IMR-90 (cell line): ENCODE measurements at regions not wholly inside any gene's neighbourhood (a gene's known extent, or its start where the extent isn't known, plus 50 kb on each side); places are given as distances from the start of the nearest gene placed in this dataset.
A peak's percentile ranks its signal among the peaks of the same experiment; 100 is the strongest.

ENCODE experiments used
- ATAC-seq: fragments of 200-7000 bp; cut with Tn5 transposase; 2 replicates; pipeline ENCODE4 v1.9.1; 2020; ENCODE audit warnings: low read depth, mild to moderate bottlenecking, moderate library complexity
- BruUV-seq: library from RNA; stranded (reverse); fragments of 400-500 nt; replicated peaks from 2 replicates; lab custom pipeline; 2021; lab: Mats Ljungman, UMichigan
- CTCF ChIA-PET: fragments of 300-600 bp; formaldehyde crosslinking; extraction: SDS; loops from one replicate; lab custom pipeline; 2021; ENCODE audit warnings: antibody characterized with exemption; lab: Yijun Ruan, JAX
- POLR2A ChIA-PET: fragments of 300-600 bp; sonication (Branson Sonifier 250); formaldehyde crosslinking; loops from one replicate; lab custom pipeline; 2022; ENCODE audit warnings: antibody characterized with exemption; ENCODE audit not compliant: unreplicated experiment; lab: Charles Lee
- DNase-seq: peaks from one replicate; pipeline ENCODE4 v3.0.0; 2013
- H2AFZ ChIP-seq: replicated peaks from 2 replicates; pipeline ENCODE3; 2013; ENCODE audit warnings: low read length, mild to moderate bottlenecking; ENCODE audit not compliant: poor library complexity
- H2AK5ac ChIP-seq: 2 replicates; pipeline ENCODE4 v1.6.1; 2013; ENCODE audit warnings: low read depth, low read length, inconsistent platforms
- H2AK9ac ChIP-seq: replicated peaks from 2 replicates; pipeline ENCODE3; 2013; ENCODE audit warnings: mild to moderate bottlenecking, low read depth, low read length, moderate library complexity; ENCODE audit not compliant: poor library complexity
- H2BK120ac ChIP-seq: 2 replicates; pipeline ENCODE4 v1.6.1; 2013; ENCODE audit warnings: low read depth, low read length, inconsistent platforms
- H2BK15ac ChIP-seq: 3 replicates; pipeline ENCODE4 v1.6.1; 2013; ENCODE audit warnings: low read depth, low read length, inconsistent platforms
- H2BK20ac ChIP-seq: 2 replicates; pipeline ENCODE4 v1.6.1; 2013; ENCODE audit warnings: low read depth, mild to moderate bottlenecking, inconsistent platforms, low read length, moderate library complexity
- H2BK5ac ChIP-seq: 2 replicates; pipeline ENCODE4 v1.6.1; 2013; ENCODE audit warnings: mild to moderate bottlenecking, low read depth, low read length, inconsistent platforms; ENCODE audit not compliant: poor library complexity, severe bottlenecking
- H3K14ac ChIP-seq: replicated peaks from 2 replicates; pipeline ENCODE4 v1.6.1; 2013; ENCODE audit warnings: low read depth, low read length, inconsistent platforms
- H3K18ac ChIP-seq: 2 replicates; pipeline ENCODE4 v1.6.1; 2013; ENCODE audit warnings: low read depth, low read length, control low read depth
- H3K23ac ChIP-seq: 2 replicates; pipeline ENCODE4 v1.6.1; 2013; ENCODE audit warnings: low read depth, low read length, inconsistent platforms
- H3K27ac ChIP-seq: 2 replicates; pipeline ENCODE4 v1.5.1; 2013; ENCODE audit warnings: mild to moderate bottlenecking, control low read depth, low read length; ENCODE audit not compliant: insufficient read depth
- H3K27me3 ChIP-seq: 2 replicates; pipeline ENCODE4 v1.6.1; 2013; ENCODE audit warnings: low read length; ENCODE audit not compliant: control insufficient read depth, insufficient read depth
- H3K36me3 ChIP-seq: 2 replicates; pipeline ENCODE4 v1.6.1; 2013; ENCODE audit warnings: low read length, mixed read lengths; ENCODE audit not compliant: control insufficient read depth, insufficient read depth
- H3K4ac ChIP-seq: 2 replicates; pipeline ENCODE4 v1.6.1; 2013; ENCODE audit warnings: low read depth, low read length, inconsistent platforms
- H3K4me1 ChIP-seq: 2 replicates; pipeline ENCODE4 v1.6.1; 2013; ENCODE audit warnings: low read length, mixed read lengths; ENCODE audit not compliant: control insufficient read depth, insufficient read depth
- H3K4me2 ChIP-seq: 2 replicates; pipeline ENCODE4 v1.6.1; 2013; ENCODE audit warnings: low read depth, mild to moderate bottlenecking, control low read depth, low read length, moderate library complexity
- H3K4me3 ChIP-seq: 2 replicates; pipeline ENCODE4 v1.5.1; 2013; ENCODE audit warnings: low read depth, mild to moderate bottlenecking, control low read depth, low read length, moderate library complexity; ENCODE audit not compliant: insufficient read depth
- H3K56ac ChIP-seq: 2 replicates; pipeline ENCODE4 v1.6.1; 2013; ENCODE audit warnings: low read length, inconsistent platforms; ENCODE audit not compliant: insufficient read depth; ENCODE audit errors: extremely low read depth
- H3K79me1 ChIP-seq, 2 experiments: 2 replicates each; pipeline ENCODE4 v1.6.1; 2013; ENCODE audit warnings: low read length in 2 of 2, inconsistent platforms in 1 of 2, low read depth in 1 of 2
- H3K9ac ChIP-seq: 2 replicates; pipeline ENCODE4 v1.6.1; 2013; ENCODE audit warnings: low read depth, low read length, control low read depth
- H3K9me1 ChIP-seq: 2 replicates; pipeline ENCODE4 v1.6.1; 2013; ENCODE audit warnings: low read length, inconsistent platforms; ENCODE audit not compliant: insufficient read depth
- H3K9me3 ChIP-seq: 2 replicates; pipeline ENCODE4 v1.6.1; 2013; ENCODE audit warnings: low read length; ENCODE audit not compliant: control insufficient read depth, insufficient read depth
- H4K20me1 ChIP-seq: 2 replicates; pipeline ENCODE4 v1.6.1; 2013; ENCODE audit warnings: low read length, inconsistent platforms; ENCODE audit not compliant: insufficient read depth
- H4K5ac ChIP-seq: 2 replicates; pipeline ENCODE4 v1.6.1; 2013; ENCODE audit warnings: mild to moderate bottlenecking, low read depth, low read length, control low read depth
- H4K8ac ChIP-seq, 2 experiments: 2 replicates each; pipeline ENCODE4 v1.6.1; 2013; ENCODE audit warnings: low read depth in 2 of 2, low read length in 2 of 2, control low read depth in 1 of 2, inconsistent platforms in 1 of 2
- H4K91ac ChIP-seq: 2 replicates; pipeline ENCODE4 v1.6.1; 2013; ENCODE audit warnings: low read depth, low read length, inconsistent platforms; ENCODE audit not compliant: insufficient read depth
- BHLHE40 ChIP-seq: fragments of 150-350 bp; IDR thresholded peaks from 2 replicates; pipeline ENCODE4 v1.6.1; 2016; ENCODE audit warnings: mild to moderate bottlenecking, low read depth, low read length
- CEBPB ChIP-seq: IDR thresholded peaks from 2 replicates; pipeline ENCODE4 v1.6.1; 2012; ENCODE audit warnings: low read depth, low read length, improper control_type of control experiment
- FOS ChIP-seq: fragments of 150-350 bp; IDR thresholded peaks from 2 replicates; pipeline ENCODE4 v1.6.1; 2016; ENCODE audit warnings: low read depth, low read length
- MAFK ChIP-seq: IDR thresholded peaks from 2 replicates; pipeline ENCODE4 v1.6.1; 2012; ENCODE audit warnings: low read depth, low read length, improper control_type of control experiment
- MAZ ChIP-seq: IDR thresholded peaks from 2 replicates; pipeline ENCODE4 v1.6.1; 2012; ENCODE audit warnings: low read depth, mild to moderate bottlenecking, low read length, improper control_type of control experiment, moderate library complexity, borderline replicate concordance
- POLR2A ChIP-seq: IDR thresholded peaks from 2 replicates; pipeline ENCODE4 v1.6.1; 2012; ENCODE audit warnings: mild to moderate bottlenecking, low read depth, low read length
- RAD21 ChIP-seq: IDR thresholded peaks from 2 replicates; pipeline ENCODE4 v1.6.1; 2012; ENCODE audit warnings: low read length, improper control_type of control experiment
- RCOR1 ChIP-seq: IDR thresholded peaks from 2 replicates; pipeline ENCODE4 v1.6.1; 2012; ENCODE audit warnings: mild to moderate bottlenecking, low read length, improper control_type of control experiment; ENCODE audit not compliant: insufficient replicate concordance
- RFX5 ChIP-seq: IDR thresholded peaks from 2 replicates; pipeline ENCODE4 v1.8.0; 2012; ENCODE audit warnings: low read depth, mild to moderate bottlenecking, low read length, moderate library complexity
- SMC3 ChIP-seq: fragments of 150-350 bp; IDR thresholded peaks from 2 replicates; pipeline ENCODE4 v1.6.1; 2016; ENCODE audit warnings: low read depth, mild to moderate bottlenecking, antibody characterized with exemption, low read length, moderate library complexity
- whole genome bisulfite sequencing, 2 experiments: methylation state at CpG; one replicate each; pipeline versions ENCODE4 v1.1.5 to v1.1.7; 2013; ENCODE audit warnings: missing lambda C conversion rate in 2 of 2; ENCODE audit not compliant: insufficient read length in 1 of 2; ENCODE audit errors: extremely low coverage in 2 of 2; 5-methylcytosine and 5-hydroxymethylcytosine counted together
- dilution Hi-C: fragments of 300-500 bp; cut with HindIII; formaldehyde crosslinking; loops from one replicate; pipeline ENCODE4 v1.14.3; 2018; ENCODE audit warnings: low sequenced_read_pairs; ENCODE audit not compliant: unreplicated experiment
- in situ Hi-C: fragments of 300-500 bp; cut with MboI; formaldehyde crosslinking; loops from 3 replicates; pipeline ENCODE4 v1.14.3; 2019; ENCODE audit warnings: low sequenced_read_pairs, inconsistent platforms, mixed read lengths
- intact Hi-C: fragments of 100-400 bp; cut with micrococcal nuclease; formaldehyde crosslinking; loops from 2 replicates; pipeline ENCODE4 v1.10.0; 2022
- TF ChIP-seq, protein P1 (sequence below): conservative IDR thresholded peaks from 2 replicates; pipeline ENCODE4 v1.5.1; 2012; ENCODE audit warnings: mild to moderate bottlenecking, low read depth, low read length, improper control_type of control experiment
- TF ChIP-seq, protein P2 (sequence below): fragments of 150-350 bp; IDR thresholded peaks from 2 replicates; pipeline ENCODE4 v1.6.1; 2016; ENCODE audit warnings: low read depth, mild to moderate bottlenecking, low read length, moderate library complexity, borderline replicate concordance
- TF ChIP-seq, protein P3 (sequence below): fragments of 150-350 bp; IDR thresholded peaks from 2 replicates; pipeline ENCODE4 v1.6.1; 2017; ENCODE audit warnings: mild to moderate bottlenecking, antibody characterized with exemption, low read length, low read depth

DNA sequence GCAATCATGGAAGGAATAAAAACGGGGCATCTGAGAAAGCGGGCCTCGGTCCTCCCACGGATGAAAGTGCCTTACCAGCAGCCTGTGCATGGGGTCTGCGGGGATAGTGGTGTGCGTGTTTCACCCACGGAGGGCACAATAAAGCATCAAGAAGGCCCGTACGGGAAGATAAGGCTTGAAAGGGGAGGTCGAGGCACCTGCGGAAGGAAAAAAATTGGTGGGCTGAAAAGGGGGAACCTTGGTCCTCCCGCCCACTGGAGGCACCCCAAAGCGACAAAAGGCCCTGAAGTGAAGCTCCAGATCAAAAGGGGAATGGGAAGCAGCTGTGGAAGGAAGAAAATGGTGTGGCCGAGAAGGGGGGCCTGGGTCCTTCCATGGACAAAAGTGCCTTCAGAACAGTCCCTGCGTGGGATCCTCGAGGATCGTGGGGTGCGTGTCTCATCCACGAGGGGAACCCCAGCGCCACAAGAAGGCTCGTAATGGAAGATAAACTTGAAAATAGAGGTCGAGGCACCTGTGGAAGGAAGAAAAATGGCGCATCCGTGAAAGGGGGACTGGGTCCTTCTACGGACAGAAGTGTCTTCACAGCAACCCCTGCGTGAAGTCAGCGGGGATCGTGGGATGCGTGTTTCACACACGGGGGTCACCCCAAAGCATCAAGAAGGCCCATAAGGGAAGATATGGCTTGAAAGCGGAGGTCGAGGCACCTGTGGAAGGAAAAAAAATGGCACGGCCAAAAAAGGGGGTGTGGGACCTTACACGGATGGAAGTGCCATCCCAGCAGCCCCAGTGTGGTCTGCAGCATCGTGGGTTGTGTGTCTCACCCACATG lies 276.9 kb downstream of the ALG10 start:
- Histone ChIP-seq H2AK5ac (no peak overlapping the region), H3K4me2 (no peak overlapping the region), H2BK120ac (no peak overlapping the region), H2AFZ (peak overlapping the region; percentile 21), H3K14ac (no peak overlapping the region), H3K27me3 (no peaks in the 10 kb centered on the region), H2AK9ac (peak overlapping the region; percentile 55), H3K56ac (no peak overlapping the region), H3K9ac (no peak overlapping the region), H3K27ac (no peak overlapping the region), H3K23ac (no peak overlapping the region), H2BK15ac (no peak overlapping the region), H3K4ac (no peak overlapping the region), H3K4me1 (no peaks in the 10 kb centered on the region), H4K8ac (no peak overlapping the region), H3K9me1 (no peaks in the 10 kb centered on the region), H4K91ac (no peak overlapping the region), H3K9me3 (peaks cover 79% of the 10 kb centered on the region), H2BK20ac (no peak overlapping the region), H4K5ac (no peak overlapping the region), H3K18ac (no peak overlapping the region), H3K4me3 (no peak overlapping the region), H3K79me1 (no peaks in the 10 kb centered on the region), H3K36me3 (no peaks in the 10 kb centered on the region), H4K20me1 (no peaks in the 10 kb centered on the region), H2BK5ac (no peak overlapping the region)
- BruUV-seq: no TSS peak
- intact Hi-C loops: no loop called here
- no peak for TF ChIP-seq CEBPB
- TF ChIP-seq MAZ: no peak
- TF ChIP-seq BHLHE40: no peak
- no peak for TF ChIP-seq POLR2A
- TF ChIP-seq, protein P1, sequence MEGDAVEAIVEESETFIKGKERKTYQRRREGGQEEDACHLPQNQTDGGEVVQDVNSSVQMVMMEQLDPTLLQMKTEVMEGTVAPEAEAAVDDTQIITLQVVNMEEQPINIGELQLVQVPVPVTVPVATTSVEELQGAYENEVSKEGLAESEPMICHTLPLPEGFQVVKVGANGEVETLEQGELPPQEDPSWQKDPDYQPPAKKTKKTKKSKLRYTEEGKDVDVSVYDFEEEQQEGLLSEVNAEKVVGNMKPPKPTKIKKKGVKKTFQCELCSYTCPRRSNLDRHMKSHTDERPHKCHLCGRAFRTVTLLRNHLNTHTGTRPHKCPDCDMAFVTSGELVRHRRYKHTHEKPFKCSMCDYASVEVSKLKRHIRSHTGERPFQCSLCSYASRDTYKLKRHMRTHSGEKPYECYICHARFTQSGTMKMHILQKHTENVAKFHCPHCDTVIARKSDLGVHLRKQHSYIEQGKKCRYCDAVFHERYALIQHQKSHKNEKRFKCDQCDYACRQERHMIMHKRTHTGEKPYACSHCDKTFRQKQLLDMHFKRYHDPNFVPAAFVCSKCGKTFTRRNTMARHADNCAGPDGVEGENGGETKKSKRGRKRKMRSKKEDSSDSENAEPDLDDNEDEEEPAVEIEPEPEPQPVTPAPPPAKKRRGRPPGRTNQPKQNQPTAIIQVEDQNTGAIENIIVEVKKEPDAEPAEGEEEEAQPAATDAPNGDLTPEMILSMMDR: no peak
- no peak for TF ChIP-seq RCOR1
- no peak for TF ChIP-seq SMC3
- TF ChIP-seq MAFK: no peak
- TF ChIP-seq RFX5: no peak
- no peak for TF ChIP-seq FOS
- TF ChIP-seq, protein P2, sequence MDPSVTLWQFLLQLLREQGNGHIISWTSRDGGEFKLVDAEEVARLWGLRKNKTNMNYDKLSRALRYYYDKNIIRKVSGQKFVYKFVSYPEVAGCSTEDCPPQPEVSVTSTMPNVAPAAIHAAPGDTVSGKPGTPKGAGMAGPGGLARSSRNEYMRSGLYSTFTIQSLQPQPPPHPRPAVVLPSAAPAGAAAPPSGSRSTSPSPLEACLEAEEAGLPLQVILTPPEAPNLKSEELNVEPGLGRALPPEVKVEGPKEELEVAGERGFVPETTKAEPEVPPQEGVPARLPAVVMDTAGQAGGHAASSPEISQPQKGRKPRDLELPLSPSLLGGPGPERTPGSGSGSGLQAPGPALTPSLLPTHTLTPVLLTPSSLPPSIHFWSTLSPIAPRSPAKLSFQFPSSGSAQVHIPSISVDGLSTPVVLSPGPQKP: no peak
- TF ChIP-seq, protein P3, sequence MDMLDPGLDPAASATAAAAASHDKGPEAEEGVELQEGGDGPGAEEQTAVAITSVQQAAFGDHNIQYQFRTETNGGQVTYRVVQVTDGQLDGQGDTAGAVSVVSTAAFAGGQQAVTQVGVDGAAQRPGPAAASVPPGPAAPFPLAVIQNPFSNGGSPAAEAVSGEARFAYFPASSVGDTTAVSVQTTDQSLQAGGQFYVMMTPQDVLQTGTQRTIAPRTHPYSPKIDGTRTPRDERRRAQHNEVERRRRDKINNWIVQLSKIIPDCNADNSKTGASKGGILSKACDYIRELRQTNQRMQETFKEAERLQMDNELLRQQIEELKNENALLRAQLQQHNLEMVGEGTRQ: no peak
- no peak for TF ChIP-seq RAD21
- CTCF ChIA-PET: no interaction called here
- ATAC-seq (no peak), DNase-seq (no peak)
- dilution Hi-C loops: no loop called here
- POLR2A ChIA-PET: no interaction called here
- in situ Hi-C loops: no loop called here
- WGBS, 2 experiments: 60% methylated on average over 29 of the region's 35 CpGs; no CpG with 5 or more reads in 1 of the 2 experiments
